Mammary epithelial cell (primary cell): ENCODE measurements at regions not wholly inside any gene's neighbourhood (a gene's known extent, or its start where the extent isn't known, plus 50 kb on each side); places are given as distances from the start of the nearest gene placed in this dataset.

Experiments used
- CTCF ChIP-seq, 2 donors: IDR thresholded peaks in 1 of 2; conservative IDR thresholded peaks in 1 of 2; 2 replicates each; pipeline ENCODE4 v1.5.1; 2011 to 2012; ENCODE audit warnings: inconsistent platforms in 2 of 2, low read length in 2 of 2, mild to moderate bottlenecking in 2 of 2, control low read depth in 1 of 2, low read depth in 1 of 2; ENCODE audit not compliant: insufficient read depth in 1 of 2; ENCODE audit errors: extremely low read depth in 1 of 2
- EZH2 ChIP-seq: IDR thresholded peaks from 2 replicates; pipeline ENCODE4 v1.6.1; 2012; ENCODE audit warnings: low read length, inconsistent platforms, borderline replicate concordance

- TF ChIP-seq CTCF (conservative IDR thresholded peaks at IDR 0.05 in 1 of 2, IDR thresholded peaks at IDR 0.05 in 1 of 2; ENCODE audit: extremely low read depth in 1 of 2, insufficient read depth in 1 of 2, low read depth in 1 of 2, low read length in 2 of 2) (no peak), EZH2 (no peak)
Measured at GRCh38 chr15:38691377-38691776, 126.8 kb upstream of the RASGRP1 start.
